ENCODE measurements at regions not wholly inside any gene's neighbourhood (a gene's known extent, or its start where the extent isn't known, plus 50 kb on each side); places are given as distances from the start of the nearest gene placed in this dataset.

DNA sequence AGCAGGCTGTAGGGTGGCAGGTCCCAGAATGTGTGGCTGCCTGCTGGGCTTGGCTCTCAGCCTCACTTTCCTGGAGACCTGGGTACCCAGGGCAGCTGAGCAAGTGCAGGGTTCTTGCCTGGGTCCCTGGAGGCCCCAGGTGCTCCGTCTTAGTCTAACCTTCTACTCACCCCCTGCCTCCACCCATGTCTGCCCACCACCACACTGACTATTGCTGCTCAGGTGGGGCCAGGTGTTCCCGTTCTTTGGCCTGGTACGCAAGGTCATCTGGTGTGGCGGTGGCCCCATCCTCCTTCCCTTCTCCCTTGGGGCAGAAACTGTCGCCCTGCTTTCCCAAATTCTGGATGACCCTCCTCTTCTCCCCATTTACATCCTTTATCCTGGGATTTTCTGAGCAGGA is 319.9 kb downstream of the TMEM121 start:
- no peak for DNase-seq (ENCODE audit: low spot score in 2 of 2)
- H3K4me1 ChIP-seq: no peaks in the 10 kb centered on the region
- no peak overlapping the region for H3K4me3 ChIP-seq
- H3K9me3 ChIP-seq: no peaks in the 10 kb centered on the region
- no peaks in the 10 kb centered on the region for H3K27me3 ChIP-seq (ENCODE audit: low read depth)
- in situ Hi-C loops (cut with MboI; ENCODE audit: low sequenced_read_pairs): no loop called here
- H3K36me3 ChIP-seq (replicated peaks): no peaks in the 10 kb centered on the region

DNA sequence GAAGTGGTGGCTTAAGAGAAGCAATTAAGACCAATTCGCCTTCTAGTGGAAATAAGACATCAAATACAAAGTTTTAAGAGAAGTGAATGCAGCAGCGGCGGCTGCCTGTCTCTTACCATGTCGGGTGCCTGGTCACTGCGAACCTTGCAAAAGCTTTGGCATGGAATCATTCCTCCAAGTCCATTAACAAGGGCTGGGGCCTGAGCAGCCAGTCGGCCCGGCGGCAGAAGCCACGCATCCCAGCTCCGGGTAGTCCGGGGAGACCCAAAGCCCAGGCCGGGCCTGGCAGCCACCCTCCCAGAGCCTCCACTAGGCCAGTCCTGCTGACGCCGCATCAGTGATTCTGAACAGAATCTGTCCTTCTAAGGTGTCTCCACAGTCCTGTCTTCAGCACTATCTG is 321.0 kb downstream of the TMEM121 start:
- in situ Hi-C loops (cut with MboI; ENCODE audit: low sequenced_read_pairs): no loop called here
- Histone ChIP-seq H3K4me1 (no peaks in the 10 kb centered on the region), H3K9me3 (no peaks in the 10 kb centered on the region), H3K4me3 (no peak overlapping the region), H3K27me3 (ENCODE audit: low read depth) (no peaks in the 10 kb centered on the region), H3K36me3 (replicated peaks) (no peaks in the 10 kb centered on the region)
- no peak for DNase-seq (ENCODE audit: low spot score in 2 of 2)

DNA sequence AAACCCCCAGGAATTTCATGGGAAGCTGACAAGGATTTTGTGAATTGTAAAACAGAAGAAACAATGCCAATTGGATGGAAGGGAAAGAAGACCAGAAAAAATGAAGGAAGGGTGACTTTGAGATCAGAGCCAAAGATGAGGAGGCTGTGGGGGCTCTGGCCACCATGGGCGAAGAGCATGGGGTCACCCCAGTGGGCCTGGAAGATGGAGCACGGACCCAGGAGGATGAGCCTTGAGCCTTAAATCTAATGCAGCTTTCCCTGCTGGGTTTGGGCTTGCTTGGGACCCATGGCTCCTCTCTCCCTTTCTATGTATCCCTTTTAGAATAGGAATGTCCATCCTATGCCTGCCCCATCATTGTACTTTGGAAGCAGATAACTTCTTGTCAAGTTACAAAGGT is 322.2 kb downstream of the TMEM121 start:
- in situ Hi-C loops (cut with MboI; ENCODE audit: low sequenced_read_pairs): no loop called here
- Histone ChIP-seq H3K4me1 (no peaks in the 10 kb centered on the region), H3K36me3 (replicated peaks) (no peaks in the 10 kb centered on the region), H3K9me3 (no peaks in the 10 kb centered on the region), H3K27me3 (ENCODE audit: low read depth) (no peaks in the 10 kb centered on the region), H3K4me3 (no peak overlapping the region)
- DNase-seq (ENCODE audit: low spot score in 2 of 2): no peak

DNA sequence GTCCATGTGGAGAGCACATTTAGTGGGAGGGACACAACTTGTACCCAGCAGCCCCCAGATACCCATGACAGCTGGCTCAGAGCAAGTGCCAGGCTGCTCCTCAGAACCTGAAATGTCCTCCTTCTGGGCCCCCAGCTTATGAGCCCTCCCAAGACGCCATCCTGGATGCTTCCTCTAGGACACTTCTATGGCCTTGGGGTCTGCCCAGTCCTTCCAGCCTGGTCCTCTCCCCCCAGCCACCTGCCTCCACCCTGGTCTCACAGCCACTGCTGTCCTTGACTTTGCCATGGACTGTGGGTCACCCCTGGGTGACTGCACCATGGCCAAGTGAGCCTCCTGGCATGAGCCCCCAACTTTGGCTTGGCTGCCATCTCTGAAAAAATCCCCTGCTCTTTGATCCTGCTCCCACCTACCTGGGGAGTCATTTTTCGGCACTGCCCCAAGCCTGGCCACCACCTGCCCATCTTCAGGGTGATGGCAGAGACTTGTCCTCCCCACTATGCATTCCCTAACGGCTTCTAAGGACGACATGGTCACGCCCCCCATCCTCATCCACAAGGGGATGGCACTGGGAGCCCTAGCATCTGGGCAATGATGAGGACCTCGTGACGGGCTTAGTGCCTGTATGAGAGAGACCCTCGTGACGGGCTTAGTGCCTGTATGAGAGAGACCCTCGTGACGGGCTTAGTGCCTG is 323.7 kb downstream of the TMEM121 start:
- no peak for DNase-seq (ENCODE audit: low spot score in 2 of 2)
- Histone ChIP-seq H3K9me3 (no peaks in the 10 kb centered on the region), H3K4me1 (no peaks in the 10 kb centered on the region), H3K27me3 (ENCODE audit: low read depth) (no peaks in the 10 kb centered on the region), H3K36me3 (replicated peaks) (no peaks in the 10 kb centered on the region), H3K4me3 (no peak overlapping the region)
- in situ Hi-C loops (cut with MboI; ENCODE audit: low sequenced_read_pairs): no loop called here

DNA sequence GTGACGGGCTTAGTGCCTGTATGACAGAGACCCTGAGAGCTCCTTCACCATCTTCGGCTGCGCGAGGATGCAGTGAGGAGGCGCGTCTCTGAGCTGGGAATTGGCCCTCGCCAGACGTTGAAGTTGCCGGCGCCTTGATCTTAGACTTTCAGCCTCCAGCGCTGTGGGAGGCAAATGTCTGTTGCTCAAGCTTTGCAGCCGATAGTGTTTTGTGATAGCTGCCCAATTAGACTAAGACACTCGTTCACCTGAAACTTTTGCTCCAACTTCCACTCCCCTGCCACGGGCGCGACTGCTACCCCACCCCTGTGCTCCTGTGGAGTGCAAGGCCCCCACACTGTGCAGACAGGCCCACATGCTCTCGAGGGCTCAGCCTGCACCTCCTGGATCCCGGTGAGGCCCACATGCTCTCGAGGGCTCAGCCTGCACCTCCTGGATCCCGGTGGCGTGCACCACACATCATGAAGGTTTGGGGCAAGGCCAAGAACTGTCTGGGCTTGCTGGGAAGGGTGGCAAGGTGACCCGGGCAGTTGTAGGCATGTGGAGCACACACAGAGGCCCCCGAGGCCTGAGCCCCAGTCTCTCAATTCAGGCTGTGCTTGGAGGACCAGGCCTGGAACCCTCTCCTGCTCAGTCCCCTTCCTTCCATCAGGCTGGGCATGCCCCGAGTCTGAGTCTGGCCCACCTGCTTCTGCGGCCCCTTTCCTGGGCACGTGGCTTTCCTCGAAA is 324.6 kb downstream of the TMEM121 start:
- in situ Hi-C loops (cut with MboI; ENCODE audit: low sequenced_read_pairs): no loop called here
- Histone ChIP-seq H3K27me3 (ENCODE audit: low read depth) (no peaks in the 10 kb centered on the region), H3K4me1 (no peaks in the 10 kb centered on the region), H3K9me3 (no peaks in the 10 kb centered on the region), H3K4me3 (no peak overlapping the region), H3K36me3 (replicated peaks) (no peaks in the 10 kb centered on the region)
- DNase-seq (ENCODE audit: low spot score in 2 of 2): no peak

DNA sequence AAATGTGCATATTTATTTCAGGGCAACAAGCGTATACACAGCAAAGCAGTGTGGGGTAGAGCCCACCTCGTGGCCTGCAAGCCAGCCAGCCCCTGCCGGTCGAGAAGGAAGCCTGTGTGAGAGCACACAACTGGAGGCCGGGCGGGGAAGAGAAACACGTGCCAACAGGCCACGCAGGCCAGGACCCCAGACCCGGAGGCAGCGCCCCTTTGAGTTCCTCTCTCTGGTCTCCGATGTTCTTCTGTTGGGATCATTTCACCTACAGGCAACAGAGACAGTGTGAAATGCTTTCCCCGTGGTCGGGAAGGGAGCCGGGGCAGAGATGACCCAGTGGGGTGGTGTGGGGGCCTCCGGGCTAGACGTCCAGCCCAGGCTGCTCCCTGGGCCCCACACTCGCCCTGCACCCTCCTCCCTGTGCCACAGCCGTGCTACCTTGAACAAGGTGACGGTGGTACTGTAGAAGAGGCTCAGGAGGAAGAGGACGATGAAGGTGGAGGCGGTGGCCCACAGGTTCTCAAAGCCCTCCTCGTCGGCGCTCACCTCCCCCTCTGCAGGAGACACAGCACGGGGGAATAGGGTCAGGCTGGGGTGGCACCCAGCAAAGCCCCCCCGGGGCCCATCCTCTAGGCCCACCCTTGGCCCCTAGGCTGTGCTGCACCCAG is 325.5 kb downstream of the TMEM121 start:
- Histone ChIP-seq H3K36me3 (replicated peaks) (no peaks in the 10 kb centered on the region), H3K27me3 (ENCODE audit: low read depth) (no peaks in the 10 kb centered on the region), H3K4me3 (no peak overlapping the region), H3K9me3 (no peaks in the 10 kb centered on the region), H3K4me1 (no peaks in the 10 kb centered on the region)
- DNase-seq (ENCODE audit: low spot score in 2 of 2): no peak
- in situ Hi-C loops (cut with MboI; ENCODE audit: low sequenced_read_pairs): no loop called here

DNA sequence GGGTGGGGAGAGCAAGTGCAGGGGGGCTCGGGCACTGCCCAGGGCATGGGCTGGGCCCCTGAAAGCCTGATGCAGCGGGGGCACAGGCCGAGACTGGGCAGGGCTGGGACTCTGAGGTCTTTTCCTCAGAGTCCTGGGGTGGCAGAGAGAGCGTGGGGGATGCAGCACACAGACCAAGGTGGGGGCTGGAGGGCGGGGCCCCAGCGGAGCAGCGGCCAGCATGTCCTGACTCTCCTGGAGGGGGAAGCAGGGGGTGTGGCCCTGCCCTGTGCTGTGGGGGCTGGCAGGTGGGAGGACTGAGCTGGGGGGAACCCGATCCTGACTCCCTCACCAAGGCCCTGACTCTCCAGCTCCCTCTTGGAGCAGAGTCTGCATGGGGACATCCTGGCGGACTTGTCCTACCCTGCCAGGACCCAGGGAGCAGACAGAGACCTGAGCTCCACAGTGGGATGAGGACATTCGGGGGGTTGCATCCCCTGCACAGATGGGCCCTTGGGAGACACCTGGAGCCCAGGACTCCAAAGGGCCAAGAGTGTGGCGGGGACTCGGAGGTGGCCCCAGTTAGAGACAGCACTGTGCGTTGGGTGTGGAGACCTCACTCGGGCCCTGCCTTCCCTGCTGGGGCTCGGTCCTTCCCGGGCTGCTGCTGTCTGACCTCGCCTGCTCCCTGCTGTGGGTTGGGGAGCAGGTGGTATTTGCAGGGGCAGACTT is 326.1 kb downstream of the TMEM121 start:
- H3K9me3 ChIP-seq: no peaks in the 10 kb centered on the region
- no peaks in the 10 kb centered on the region for H3K4me1 ChIP-seq
- H3K27me3 ChIP-seq (ENCODE audit: low read depth): no peaks in the 10 kb centered on the region
- no peak for DNase-seq (ENCODE audit: low spot score in 2 of 2)
- H3K36me3 ChIP-seq (replicated peaks): no peaks in the 10 kb centered on the region
- H3K4me3 ChIP-seq: no peak overlapping the region
- in situ Hi-C loops (cut with MboI; ENCODE audit: low sequenced_read_pairs): no loop called here

DNA sequence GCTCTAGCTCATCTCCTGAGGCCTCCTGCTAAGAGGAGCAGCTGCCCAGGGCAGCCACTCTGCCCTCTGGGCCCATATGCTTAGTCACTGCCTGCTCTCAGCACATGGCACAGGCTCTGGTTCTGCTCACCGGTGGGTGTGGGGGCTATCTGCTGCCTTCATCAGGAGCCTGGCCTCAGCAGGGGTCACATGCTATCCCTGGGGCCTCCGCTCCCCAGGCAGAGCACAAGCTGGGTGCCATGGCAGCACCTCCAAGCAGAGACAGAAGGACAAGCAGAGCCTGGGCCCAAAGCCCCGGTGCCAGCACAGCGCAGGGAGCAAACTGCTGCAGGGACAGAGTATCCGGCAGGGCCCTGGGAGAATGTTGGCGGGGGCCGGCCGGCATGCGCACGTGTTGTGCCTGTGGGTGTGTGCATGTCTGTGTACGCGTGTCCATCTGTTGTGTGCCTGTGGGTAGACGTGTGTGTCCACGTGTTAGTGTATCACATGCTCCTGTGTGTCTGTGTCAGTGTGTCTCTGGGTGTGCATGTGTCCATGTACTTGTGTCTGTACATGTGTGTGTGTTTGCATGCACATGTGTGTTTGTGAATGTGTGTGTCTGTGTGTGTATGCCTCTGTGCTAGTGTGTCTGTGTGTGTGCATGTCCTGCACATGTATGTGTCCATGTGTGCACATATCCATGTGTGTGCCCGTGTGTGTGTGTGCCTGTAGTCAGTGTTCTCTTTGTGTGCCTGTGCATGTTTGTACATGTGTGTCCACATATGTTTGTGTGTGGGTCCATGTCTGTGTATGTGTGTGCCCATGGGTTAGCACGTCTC is 326.9 kb downstream of the TMEM121 start:
- Histone ChIP-seq H3K36me3 (replicated peaks) (no peaks in the 10 kb centered on the region), H3K9me3 (no peaks in the 10 kb centered on the region), H3K4me1 (no peaks in the 10 kb centered on the region), H3K4me3 (no peak overlapping the region), H3K27me3 (ENCODE audit: low read depth) (no peaks in the 10 kb centered on the region)
- no peak for DNase-seq (ENCODE audit: low spot score in 2 of 2)
- in situ Hi-C loops (cut with MboI; ENCODE audit: low sequenced_read_pairs): no loop called here

DNA sequence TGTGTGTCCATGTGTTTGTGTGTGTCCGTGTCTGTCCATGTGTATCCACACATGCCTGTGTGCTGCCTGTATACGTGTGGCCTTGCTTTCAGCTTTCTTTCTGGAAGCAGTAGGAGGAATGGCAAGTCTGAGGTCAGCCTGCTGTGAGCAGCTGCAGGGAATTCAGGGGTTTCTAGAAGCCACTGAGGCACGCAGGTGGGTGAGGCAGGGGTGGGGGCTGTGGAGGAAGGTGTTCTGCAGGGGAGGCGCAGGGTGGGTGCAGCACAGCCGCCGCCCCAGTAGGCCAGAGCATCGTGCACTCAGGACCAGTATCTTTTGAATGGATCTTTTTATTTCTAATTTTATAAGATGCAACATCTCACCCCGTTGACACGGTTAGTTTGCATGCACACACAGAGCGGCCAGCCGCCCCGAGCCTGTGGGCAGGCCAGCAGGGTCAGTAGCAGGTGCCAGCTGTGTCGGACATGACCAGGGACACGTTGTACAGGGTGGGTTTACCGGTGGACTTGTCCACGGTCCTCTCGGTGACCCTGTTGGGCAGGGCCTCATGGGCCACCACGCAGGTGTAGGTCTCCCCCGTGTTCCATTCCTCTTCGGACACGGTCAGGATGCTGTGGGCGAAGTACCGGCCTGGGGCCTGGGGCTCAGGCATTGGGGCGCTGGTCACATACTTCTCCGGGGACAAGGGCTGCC is 327.7 kb downstream of the TMEM121 start:
- DNase-seq (ENCODE audit: low spot score in 2 of 2): no peak
- Histone ChIP-seq H3K36me3 (replicated peaks) (no peaks in the 10 kb centered on the region), H3K27me3 (ENCODE audit: low read depth) (no peaks in the 10 kb centered on the region), H3K4me1 (no peaks in the 10 kb centered on the region), H3K4me3 (no peak overlapping the region), H3K9me3 (no peaks in the 10 kb centered on the region)
- in situ Hi-C loops (cut with MboI; ENCODE audit: low sequenced_read_pairs): no loop called here

DNA sequence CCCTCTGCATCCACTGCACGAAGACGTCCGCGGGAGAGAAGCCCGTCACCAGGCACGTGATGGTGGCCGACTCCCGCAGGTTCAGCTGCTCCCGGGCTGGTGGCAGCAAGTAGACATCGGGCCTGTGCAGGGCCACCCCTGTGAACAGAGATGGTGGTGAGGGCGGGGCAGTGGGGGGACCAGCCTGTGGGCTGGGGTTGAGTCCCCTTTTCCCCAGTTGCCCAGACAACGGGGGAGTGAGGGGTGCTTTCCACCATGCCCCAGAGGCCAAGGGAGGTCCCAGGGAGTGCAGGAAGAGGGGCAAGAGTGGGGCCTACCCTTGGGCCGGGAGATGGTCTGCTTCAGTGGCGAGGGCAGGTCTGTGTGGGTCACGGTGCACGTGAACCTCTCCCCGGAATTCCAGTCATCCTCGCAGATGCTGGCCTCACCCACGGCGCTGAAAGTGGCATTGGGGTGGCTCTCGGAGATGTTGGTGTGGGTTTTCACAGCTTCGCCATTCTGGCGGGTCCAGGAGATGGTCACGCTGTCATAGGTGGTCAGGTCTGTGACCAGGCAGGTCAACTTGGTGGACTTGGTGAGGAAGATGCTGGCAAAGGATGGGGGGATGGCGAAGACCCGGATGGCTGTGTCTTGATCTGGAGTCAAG is 328.3 kb downstream of the TMEM121 start:
- no peak for DNase-seq (ENCODE audit: low spot score in 2 of 2)
- Histone ChIP-seq H3K4me3 (no peak overlapping the region), H3K36me3 (replicated peaks) (no peaks in the 10 kb centered on the region), H3K4me1 (no peaks in the 10 kb centered on the region), H3K27me3 (ENCODE audit: low read depth) (no peaks in the 10 kb centered on the region), H3K9me3 (no peaks in the 10 kb centered on the region)
- in situ Hi-C loops (cut with MboI; ENCODE audit: low sequenced_read_pairs): no loop called here

DNA sequence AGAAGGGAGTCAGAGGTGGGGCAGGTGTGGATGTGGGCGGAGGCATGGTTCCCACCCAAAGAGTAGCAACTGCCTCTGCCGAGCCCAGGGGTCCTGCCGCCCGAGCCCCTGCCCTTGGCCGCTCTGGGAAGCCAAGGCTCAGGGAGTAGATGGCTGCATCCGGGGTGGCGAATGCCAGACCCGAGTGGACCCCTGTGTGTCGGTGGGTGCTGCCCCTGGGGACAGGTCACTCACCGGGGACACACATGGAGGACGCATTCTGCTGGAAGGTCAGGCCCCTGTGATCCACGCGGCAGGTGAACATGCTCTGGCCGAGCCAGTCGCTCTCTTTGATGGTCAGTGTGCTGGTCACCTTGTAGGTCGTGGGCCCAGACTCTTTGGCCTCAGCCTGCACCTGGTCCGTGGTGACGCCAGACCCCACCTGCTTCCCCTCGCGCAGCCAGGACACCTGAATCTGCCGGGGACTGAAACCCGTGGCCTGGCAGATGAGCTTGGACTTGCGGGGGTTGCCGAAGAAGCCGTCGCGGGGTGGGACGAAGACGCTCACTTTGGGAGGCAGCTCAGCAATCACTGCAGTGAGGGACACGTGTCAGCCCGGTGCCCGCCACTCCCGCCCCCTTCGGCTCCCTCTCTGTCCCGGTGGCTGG is 329.0 kb downstream of the TMEM121 start:
- in situ Hi-C loops (cut with MboI; ENCODE audit: low sequenced_read_pairs): no loop called here
- no peak for DNase-seq (ENCODE audit: low spot score in 2 of 2)
- H3K4me1 ChIP-seq: no peaks in the 10 kb centered on the region
- no peaks in the 10 kb centered on the region for H3K36me3 ChIP-seq (replicated peaks)
- no peaks in the 10 kb centered on the region for H3K9me3 ChIP-seq
- H3K4me3 ChIP-seq: no peak overlapping the region
- no peaks in the 10 kb centered on the region for H3K27me3 ChIP-seq (ENCODE audit: low read depth)

Measured in HAP-1 (cell line).